Right forelimb (tissue), 1 donor: ENCODE measurements at regions not wholly inside any gene's neighbourhood (a gene's known extent, or its start where the extent isn't known, plus 50 kb on each side); places are given as distances from the start of the nearest gene placed in this dataset.

ENCODE experiments used
- DNase-seq: peaks from one replicate; pipeline ENCODE4 v3.0.0-alpha.2; 2018

GRCh38 chr18:47758000-47758399 is 172.5 kb downstream of the SMAD2 start:
- DNase-seq: no peak

GRCh38 chr18:47756364-47757016 is 174.0 kb downstream of the SMAD2 start:
- DNase-seq: no peak

GRCh38 chr18:47755102-47755456 is 175.4 kb downstream of the SMAD2 start:
- no peak for DNase-seq

- no peak for DNase-seq
Measured at GRCh38 chr18:47754311-47755101, 176.0 kb downstream of the SMAD2 start.

GRCh38 chr18:47752796-47753645 is 177.4 kb downstream of the SMAD2 start:
- DNase-seq: no peak

GRCh38 chr18:47750889-47751423 is 179.5 kb downstream of the SMAD2 start:
- no peak for DNase-seq

GRCh38 chr18:47749600-47749973 is 180.9 kb downstream of the SMAD2 start:
- no peak for DNase-seq

GRCh38 chr18:47748847-47749599 is 181.4 kb downstream of the SMAD2 start:
- DNase-seq: peak; percentile 91

- no peak for DNase-seq
Measured at GRCh38 chr18:47748093-47748796, 182.2 kb downstream of the SMAD2 start.

GRCh38 chr18:47747260-47747795 is 183.1 kb downstream of the SMAD2 start:
- DNase-seq: no peak

GRCh38 chr18:47746615-47747014 is 183.8 kb downstream of the SMAD2 start:
- no peak for DNase-seq

GRCh38 chr18:47745227-47745626 is 185.2 kb downstream of the SMAD2 start:
- DNase-seq: no peak

- no peak for DNase-seq
Measured at GRCh38 chr18:47737956-47738355, 192.5 kb downstream of the SMAD2 start.

GRCh38 chr18:47737198-47737830 is 193.1 kb downstream of the SMAD2 start:
- DNase-seq: no peak

GRCh38 chr18:47736376-47737140 is 193.9 kb downstream of the SMAD2 start:
- no peak for DNase-seq

GRCh38 chr18:47735041-47735702 is 195.3 kb downstream of the SMAD2 start:
- no peak for DNase-seq

GRCh38 chr18:47731276-47731675 is 199.2 kb downstream of the SMAD2 start:
- DNase-seq: no peak

- DNase-seq: no peak
Measured at GRCh38 chr18:47730795-47731194, 199.7 kb downstream of the SMAD2 start.

- DNase-seq: no peak
Measured at GRCh38 chr18:47729356-47729755, 201.1 kb downstream of the SMAD2 start.

GRCh38 chr18:47728921-47729320 is 201.5 kb downstream of the SMAD2 start:
- DNase-seq: no peak
